ENCODE measurements at regions not wholly inside any gene's neighbourhood (a gene's known extent, or its start where the extent isn't known, plus 50 kb on each side); places are given as distances from the start of the nearest gene placed in this dataset.

- TF ChIP-seq CHD2 (IDR thresholded peaks at IDR 0.05; ENCODE audit: low read depth, low read length) (no peak), TEAD2 (tag; IDR thresholded peaks at IDR 0.05) (no peak), GMEB1 (CRISPR knock-in tag; IDR thresholded peaks at IDR 0.05) (no peak), KDM1A (IDR thresholded peaks at IDR 0.05) (no peak), BMI1 (IDR thresholded peaks at IDR 0.05; ENCODE audit: low read length) (no peak), FOXA1 (IDR thresholded peaks at IDR 0.05; ENCODE audit: borderline replicate concordance) (no peak), CBX2 (IDR thresholded peaks at IDR 0.05; ENCODE audit: insufficient read depth, low read length, poor library complexity, severe bottlenecking) (no peak), TAF1 (IDR thresholded peaks at IDR 0.05; ENCODE audit: control insufficient read depth, extremely low read depth, insufficient read depth, low read length, severe bottlenecking) (no peak), MEIS2 (IDR thresholded peaks at IDR 0.05; ENCODE audit: partially characterized antibody) (no peak), ZBTB9 (CRISPR knock-in tag; IDR thresholded peaks at IDR 0.05) (no peak), ZNF41 (CRISPR knock-in tag; conservative IDR thresholded peaks at IDR 0.05) (no peak), IFI16 (CRISPR knock-in tag; IDR thresholded peaks at IDR 0.05) (no peak)
- TF ChIP-seq, protein P1, sequence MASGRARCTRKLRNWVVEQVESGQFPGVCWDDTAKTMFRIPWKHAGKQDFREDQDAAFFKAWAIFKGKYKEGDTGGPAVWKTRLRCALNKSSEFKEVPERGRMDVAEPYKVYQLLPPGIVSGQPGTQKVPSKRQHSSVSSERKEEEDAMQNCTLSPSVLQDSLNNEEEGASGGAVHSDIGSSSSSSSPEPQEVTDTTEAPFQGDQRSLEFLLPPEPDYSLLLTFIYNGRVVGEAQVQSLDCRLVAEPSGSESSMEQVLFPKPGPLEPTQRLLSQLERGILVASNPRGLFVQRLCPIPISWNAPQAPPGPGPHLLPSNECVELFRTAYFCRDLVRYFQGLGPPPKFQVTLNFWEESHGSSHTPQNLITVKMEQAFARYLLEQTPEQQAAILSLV (tag; IDR thresholded peaks at IDR 0.05) = no peak
- ChIA-PET CTCF (ENCODE audit: low intra/inter-chr PET ratio) (no interaction called here), POLR2A (interaction anchor here (0.6 kb wide), 1 partner anchor 680 kb away, joined by 3 read pairs; no protein-coding TSS in a partner anchor)
- no peaks in the 10 kb centered on the region for H3K36me3 ChIP-seq (ENCODE audit: control insufficient read depth, insufficient read depth, low read length)
- no peak overlapping the region for H3K9ac ChIP-seq (ENCODE audit: insufficient read depth in 1 of 2, low read depth in 2 of 2, low read length in 2 of 2)
- H3K9me3 ChIP-seq (replicated peaks; ENCODE audit: control insufficient read depth, insufficient read depth, low read depth, low read length) = no peaks in the 10 kb centered on the region
- no TSS peak for BruUV-seq (replicated peaks)
- peaks cover 0 to 10% of the 10 kb centered on the region in 2 experiments; a peak in 2 of 5 replicates for H3K27me3 ChIP-seq (ENCODE audit: control insufficient read depth in 2 of 2, insufficient read depth in 2 of 2, low read length in 2 of 2)
- H2AFZ ChIP-seq (ENCODE audit: low read depth, low read length) = no peak overlapping the region
- H3K4me3 ChIP-seq = no peak overlapping the region
- no peaks in the 10 kb centered on the region for H3K79me2 ChIP-seq (ENCODE audit: control insufficient read depth, insufficient read depth, low read length)
- no peak for DNase-seq (ENCODE audit: extremely low read depth in 1 of 4, low spot score in 3 of 4)
- no peaks in the 10 kb centered on the region for H3K4me1 ChIP-seq (replicated peaks in 1 of 2; ENCODE audit: control insufficient read depth in 2 of 2, insufficient read depth in 2 of 2, low read length in 2 of 2)
- in situ Hi-C loops (cut with MboI) (no loop called here), intact Hi-C loops (cut with micrococcal nuclease) (no loop called here)
- no peak for ATAC-seq
- no peaks in the 10 kb centered on the region for H4K20me1 ChIP-seq (replicated peaks; ENCODE audit: control insufficient read depth, insufficient read depth, low read length)
- WGBS (ENCODE audit: insufficient coverage, low coverage, missing lambda C conversion rate) = 3% methylated on average over 6 of the region's 6 CpGs
- H3K27ac ChIP-seq (ENCODE audit: extremely low read depth, low read depth, low read length) = no peak overlapping the region
- FAIRE-seq = no peak
- no peak overlapping the region for H3K4me2 ChIP-seq (ENCODE audit: insufficient read depth, low read length)
- no peaks in the 10 kb centered on the region for H3K9me1 ChIP-seq (ENCODE audit: control insufficient read depth, insufficient read depth, low read length)
These were observed 815.7 kb downstream of the QKI start for GRCh38 chr6:164230259-164230658.

All from K562 (cell line).